Stimulated activated CD4-positive, alpha-beta T cell treated with anti-CD3 and anti-CD28 coated beads, Interleukin-4, amount 100 ng/mL, for 4 hours (primary cell): ENCODE measurements at regions not wholly inside any gene's neighbourhood (a gene's known extent, or its start where the extent isn't known, plus 50 kb on each side); places are given as distances from the start of the nearest gene placed in this dataset.

Experiments used
- DNase-seq, 2 experiments: peaks; one replicate each; pipeline ENCODE4 v3.0.0-alpha.2; 2020

GRCh38 chr10:43802988-43803696, 154.5 kb upstream of the ZNF32 start:
- no peak for DNase-seq

- no peak for DNase-seq
Measured at GRCh38 chr10:43801626-43802025, 152.9 kb upstream of the ZNF32 start.

GRCh38 chr10:43801140-43801539, 152.5 kb upstream of the ZNF32 start:
- no peak for DNase-seq

GRCh38 chr10:43796781-43797180, 148.1 kb upstream of the ZNF32 start:
- no peak for DNase-seq

GRCh38 chr10:43795639-43796038, 147.0 kb upstream of the ZNF32 start:
- no peak for DNase-seq

GRCh38 chr10:43795093-43795492, 146.4 kb upstream of the ZNF32 start:
- no peak for DNase-seq

GRCh38 chr10:43794181-43794815, 145.6 kb upstream of the ZNF32 start:
- no peak for DNase-seq

- DNase-seq: no peak
Measured at GRCh38 chr10:43793704-43794103, 145.0 kb upstream of the ZNF32 start.

- no peak for DNase-seq
Measured at GRCh38 chr10:43790147-43790546, 141.5 kb upstream of the ZNF32 start.

- no peak for DNase-seq
Measured at GRCh38 chr10:43785252-43785651, 136.6 kb upstream of the ZNF32 start.

- DNase-seq: no peak
Measured at GRCh38 chr10:43782814-43783213, 134.1 kb upstream of the ZNF32 start.

- DNase-seq: peak in 1 of 2 experiments; percentile 7
Measured at GRCh38 chr10:43781480-43782361, 133.0 kb upstream of the ZNF32 start.

- DNase-seq: no peak
Measured at GRCh38 chr10:43778571-43778970, 129.9 kb upstream of the ZNF32 start.

GRCh38 chr10:43775384-43775783, 126.7 kb upstream of the ZNF32 start:
- DNase-seq: no peak

GRCh38 chr10:43774234-43774769, 125.6 kb upstream of the ZNF32 start:
- no peak for DNase-seq

GRCh38 chr10:43773736-43774135, 125.1 kb upstream of the ZNF32 start:
- DNase-seq: no peak

- DNase-seq: no peak
Measured at GRCh38 chr10:43772171-43772570, 123.5 kb upstream of the ZNF32 start.

GRCh38 chr10:43771675-43772074, 123.0 kb upstream of the ZNF32 start:
- no peak for DNase-seq

- no peak for DNase-seq
Measured at GRCh38 chr10:43765516-43765915, 116.8 kb upstream of the ZNF32 start.

GRCh38 chr10:43763846-43764245, 115.2 kb upstream of the ZNF32 start:
- DNase-seq: no peak

GRCh38 chr10:43760514-43760913, 111.8 kb upstream of the ZNF32 start:
- DNase-seq: no peak

- DNase-seq: no peak
Measured at GRCh38 chr10:43759216-43759615, 110.5 kb upstream of the ZNF32 start.

GRCh38 chr10:43756341-43756740, 107.7 kb upstream of the ZNF32 start:
- no peak for DNase-seq
